GM19467 (cell line): ENCODE measurements at regions not wholly inside any gene's neighbourhood (a gene's known extent, or its start where the extent isn't known, plus 50 kb on each side); places are given as distances from the start of the nearest gene placed in this dataset.
A peak's percentile ranks its signal among the peaks of the same experiment; 100 is the strongest.
"Not testable (repeated sequence)": the region's sequence is repeated elsewhere in the genome, so short reads cannot be mapped to it uniquely, and the experiment has no call there.

Experiments
- ATAC-seq: cut with Tn5 transposase; IDR thresholded peaks from one replicate; pipeline ENCODE4 v1.9.1; 2021; ENCODE audit warnings: mild to moderate bottlenecking, moderate library complexity; ENCODE audit not compliant: unreplicated experiment

GRCh38 chr4:128653527-128654444, 155.7 kb upstream of the JADE1 start:
- no peak for ATAC-seq

DNA sequence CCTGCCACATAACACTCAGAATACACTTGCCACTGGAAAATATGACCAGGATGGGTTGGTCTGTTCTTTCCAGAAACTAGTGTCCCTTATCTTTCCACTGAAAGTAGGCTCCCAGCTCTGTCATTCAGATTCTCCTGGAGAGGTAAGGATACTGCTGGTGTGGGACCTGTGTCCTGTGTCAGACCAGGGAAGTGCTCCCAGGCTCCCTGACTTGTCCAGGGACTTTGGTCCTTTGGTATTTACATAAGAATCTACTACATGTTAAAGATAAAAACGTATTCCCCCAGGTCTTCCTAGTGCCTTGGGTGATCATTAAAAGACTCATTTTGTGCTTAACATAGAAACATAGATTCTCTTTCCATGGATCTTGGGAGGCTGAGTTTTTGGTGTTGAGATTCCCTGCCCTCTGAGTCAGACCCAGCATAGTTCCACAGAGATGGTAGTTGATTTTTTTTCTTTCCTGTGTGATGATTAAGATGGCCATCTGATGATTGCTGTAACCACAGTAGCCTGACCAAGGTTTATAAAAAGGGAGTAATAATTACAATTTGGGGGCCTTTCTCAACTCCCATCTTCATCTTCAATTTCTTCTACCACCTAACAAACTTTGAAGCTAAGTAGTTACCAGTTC, 159.8 kb upstream of the JADE1 start:
- no peak for ATAC-seq

- ATAC-seq: no peak
These were observed 160.3 kb upstream of the JADE1 start for GRCh38 chr4:128649161-128649560.

- ATAC-seq: no peak
These were observed 161.5 kb upstream of the JADE1 start for GRCh38 chr4:128648021-128648420.

DNA sequence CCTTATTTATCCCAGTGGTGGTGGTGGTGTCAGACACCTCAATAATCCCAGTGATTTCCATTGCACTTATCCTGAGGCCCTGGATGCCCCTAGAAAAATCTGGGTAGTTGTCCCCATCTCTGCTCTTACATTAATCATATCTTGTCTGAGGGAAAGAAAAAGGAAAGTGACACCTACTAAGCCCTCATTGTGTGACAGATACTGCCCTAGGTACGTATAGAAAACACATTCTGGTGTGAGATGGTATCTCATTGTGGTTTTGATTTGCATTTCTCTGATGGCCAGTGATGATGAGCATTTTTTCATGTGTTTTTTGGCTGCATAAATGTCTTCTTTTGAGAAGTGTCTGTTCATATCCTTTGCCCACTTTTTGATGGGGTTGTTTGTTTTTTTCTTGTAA, 162.6 kb upstream of the JADE1 start:
- peak; percentile 75 for ATAC-seq

DNA sequence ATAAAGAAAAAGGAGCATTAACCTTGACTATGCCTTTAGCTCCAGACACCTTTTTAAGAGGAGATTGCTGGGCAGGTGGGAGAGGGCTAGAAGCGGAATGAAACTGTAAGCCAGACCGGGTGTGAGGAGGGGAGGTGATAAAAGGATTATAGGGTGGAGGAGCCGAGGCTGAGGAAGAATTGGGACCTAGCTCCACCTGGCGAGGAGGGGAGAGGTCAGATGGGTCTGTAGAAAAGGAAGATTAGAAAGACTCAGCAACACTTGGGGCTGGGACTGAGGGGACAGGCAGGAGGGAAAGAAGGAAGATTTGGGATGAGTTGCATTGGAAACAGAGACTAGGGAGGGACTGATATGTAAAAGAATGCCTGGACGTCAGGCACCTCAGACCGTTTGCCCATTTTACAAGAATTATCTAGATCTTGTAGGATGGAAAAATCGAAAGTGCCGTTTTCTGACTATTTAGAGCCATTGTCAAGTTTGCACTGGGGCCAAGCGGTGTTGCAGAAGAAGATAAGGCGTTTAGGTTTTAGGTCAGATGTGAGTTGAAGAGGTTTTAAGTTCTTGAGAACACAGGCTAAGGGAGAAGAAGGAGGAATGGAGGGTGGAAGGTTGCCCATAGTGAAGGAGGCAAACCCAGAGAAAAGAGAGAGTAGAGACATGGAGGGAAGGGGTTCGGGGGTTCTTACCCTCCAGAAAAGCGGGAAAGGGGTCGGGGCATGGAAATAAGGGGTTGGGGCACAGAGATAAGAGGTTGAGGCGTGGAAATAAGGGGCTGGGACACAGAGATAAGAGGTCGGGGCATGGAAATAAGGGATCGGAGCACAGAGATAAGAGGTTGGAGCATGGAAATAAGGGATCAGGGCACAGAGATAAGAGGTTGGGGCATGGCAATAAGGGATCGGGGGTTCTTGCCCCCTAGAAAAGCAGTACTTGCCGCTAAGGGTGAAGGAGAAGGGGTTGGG, 164.5 kb upstream of the JADE1 start:
- not testable (repeated sequence) for ATAC-seq

GRCh38 chr4:128644107-128644506, 165.4 kb upstream of the JADE1 start:
- ATAC-seq: not testable (repeated sequence)

- ATAC-seq: not testable (repeated sequence)
These were observed 167.9 kb upstream of the JADE1 start for GRCh38 chr4:128641566-128641965.

GRCh38 chr4:128639541-128640270, 169.8 kb upstream of the JADE1 start:
- no peak for ATAC-seq

DNA sequence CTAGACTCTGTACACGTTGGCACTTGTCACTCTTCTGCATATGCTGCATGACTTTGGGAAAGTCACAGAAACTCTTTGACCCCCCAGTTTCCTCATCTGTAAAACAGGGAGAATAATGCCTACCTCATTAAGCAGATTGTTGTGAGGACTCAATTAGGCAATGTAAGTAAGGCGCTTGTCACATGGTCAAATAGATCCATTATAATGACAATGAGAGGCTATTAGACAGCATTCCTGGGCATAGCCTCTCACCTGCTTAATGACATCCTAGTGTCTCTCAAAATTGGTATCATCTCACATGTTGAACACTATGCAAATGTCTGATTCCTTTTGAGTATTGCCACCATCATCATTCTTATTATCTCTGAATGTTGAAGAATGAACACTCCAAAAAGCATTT, 172.6 kb upstream of the JADE1 start:
- no peak for ATAC-seq

DNA sequence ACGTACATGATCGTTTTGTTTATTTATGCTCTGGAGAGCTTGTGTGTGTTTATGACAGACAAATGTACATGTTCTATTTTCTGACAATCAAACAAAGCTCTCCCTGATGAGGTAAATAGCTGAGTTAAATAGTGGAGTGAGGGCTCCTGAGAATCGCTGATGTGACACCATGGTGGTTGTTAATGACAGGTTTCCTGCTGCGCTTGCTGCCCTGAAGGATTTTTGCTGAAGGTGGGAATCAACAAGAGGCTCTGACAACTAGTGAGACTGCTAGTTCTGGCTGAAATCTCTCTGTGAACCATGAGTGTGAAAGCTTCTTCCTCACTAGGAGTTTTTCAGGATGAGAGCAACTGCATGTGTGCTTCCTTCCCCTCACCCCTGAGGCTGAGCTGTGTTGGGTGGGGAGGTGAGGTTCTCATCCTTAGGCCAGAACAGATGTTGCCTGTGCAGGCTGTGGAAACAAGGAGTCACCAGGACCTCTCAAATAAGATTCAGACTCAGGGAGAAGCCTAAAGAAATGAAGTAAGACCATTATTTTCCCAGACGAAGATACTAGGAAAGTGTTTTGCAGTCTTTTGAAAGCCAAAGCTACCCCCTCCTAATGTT, 173.4 kb upstream of the JADE1 start:
- no peak for ATAC-seq

GRCh38 chr4:128635141-128635954, 174.2 kb upstream of the JADE1 start:
- ATAC-seq: no peak

GRCh38 chr4:128633067-128633466, 176.4 kb upstream of the JADE1 start:
- no peak for ATAC-seq

GRCh38 chr4:128630871-128631270, 178.6 kb upstream of the JADE1 start:
- no peak for ATAC-seq

- ATAC-seq: no peak
These were observed 185.8 kb upstream of the JADE1 start for GRCh38 chr4:128623508-128624215.

DNA sequence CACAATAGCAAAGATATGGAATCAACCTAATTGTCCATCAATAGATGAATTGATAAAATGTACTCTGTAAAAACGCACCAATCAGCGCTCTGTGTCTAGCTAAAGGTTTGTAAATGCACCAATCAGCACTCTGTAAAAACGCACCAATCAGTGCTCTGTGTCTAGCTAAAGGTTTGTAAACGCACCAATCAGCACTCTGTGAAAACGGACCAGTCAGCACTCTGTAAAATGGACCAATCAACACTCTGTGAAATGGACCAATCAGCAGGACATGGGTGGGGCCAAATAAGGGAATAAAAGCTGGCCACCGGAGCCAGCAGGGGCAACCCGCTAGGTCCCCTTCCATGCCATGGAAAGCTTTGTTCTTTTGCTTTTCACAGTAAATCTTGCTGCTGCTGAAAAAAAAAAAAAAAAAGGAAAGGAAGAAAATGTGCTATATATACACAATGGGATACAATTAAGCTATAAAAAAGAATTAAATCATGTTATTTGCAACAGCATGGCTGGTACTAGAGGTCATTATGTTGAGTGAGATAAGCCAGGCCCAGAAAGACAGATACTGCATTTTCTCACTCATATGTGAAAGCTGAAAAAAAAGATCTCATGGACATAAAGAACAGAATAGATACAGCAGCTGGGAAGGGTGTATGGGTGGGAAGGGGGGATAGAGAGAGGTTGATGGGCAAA, 189.1 kb upstream of the JADE1 start:
- ATAC-seq: not testable (repeated sequence)

- ATAC-seq: no peak
These were observed 194.3 kb upstream of the JADE1 start for GRCh38 chr4:128615197-128615596.

DNA sequence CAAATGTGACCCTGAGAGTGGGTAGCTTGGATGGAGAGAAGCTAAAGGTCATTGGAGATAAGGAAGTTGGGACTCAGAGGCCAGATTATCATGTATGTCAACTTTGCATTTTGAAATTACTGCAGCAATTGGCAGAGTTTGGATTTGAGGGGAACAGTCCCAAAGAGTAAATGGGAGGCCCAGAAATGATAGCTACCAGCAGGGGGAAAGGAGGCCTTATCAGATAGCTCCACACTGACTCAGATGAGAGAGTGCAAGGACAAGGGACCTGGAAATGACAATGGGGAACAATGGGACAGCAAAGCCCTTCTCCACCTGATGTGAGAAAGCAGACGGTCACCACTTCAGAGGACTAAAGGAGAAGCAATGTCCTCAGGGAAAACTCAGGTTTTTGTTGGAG, 201.5 kb upstream of the JADE1 start:
- ATAC-seq: no peak
